HG02798 (cell line): ENCODE measurements at regions not wholly inside any gene's neighbourhood (a gene's known extent, or its start where the extent isn't known, plus 50 kb on each side); places are given as distances from the start of the nearest gene placed in this dataset.
"Not testable (repeated sequence)": the region's sequence is repeated elsewhere in the genome, so short reads cannot be mapped to it uniquely, and the experiment has no call there.

Experiments used
- ATAC-seq: cut with Tn5 transposase; IDR thresholded peaks from one replicate; pipeline ENCODE4 v1.9.1; 2021; ENCODE audit warnings: mild to moderate bottlenecking; ENCODE audit not compliant: unreplicated experiment, poor library complexity

- ATAC-seq, result peak; percentile 53
Measured at GRCh38 chr9:108271646-108272348, 584.0 kb downstream of the ACTL7B start.

- ATAC-seq, result no peak
Measured at GRCh38 chr9:108271236-108271635, 584.5 kb downstream of the ACTL7B start.

GRCh38 chr9:108270561-108270960 lies 585.2 kb downstream of the ACTL7B start:
- no peak for ATAC-seq

GRCh38 chr9:108270051-108270450 lies 585.7 kb downstream of the ACTL7B start:
- no peak for ATAC-seq

- ATAC-seq, result no peak
Measured at GRCh38 chr9:108269371-108269770, 586.4 kb downstream of the ACTL7B start.

- no peak for ATAC-seq
Measured at GRCh38 chr9:108265065-108265464, 590.7 kb downstream of the ACTL7B start.

GRCh38 chr9:108264093-108264492 lies 591.7 kb downstream of the ACTL7B start:
- no peak for ATAC-seq

- no peak for ATAC-seq
Measured at GRCh38 chr9:108262836-108263235, 593.0 kb downstream of the ACTL7B start.

- no peak for ATAC-seq
Measured at GRCh38 chr9:108259917-108260675, 595.7 kb downstream of the ACTL7B start.

GRCh38 chr9:108258640-108259039 lies 597.1 kb downstream of the ACTL7B start:
- no peak for ATAC-seq

- no peak for ATAC-seq
Measured at GRCh38 chr9:108257382-108257781, 598.4 kb downstream of the ACTL7B start.

- ATAC-seq, result no peak
Measured at GRCh38 chr9:108254236-108254635, 601.5 kb downstream of the ACTL7B start.

- ATAC-seq, result not testable (repeated sequence)
Measured at GRCh38 chr9:108247391-108247790, 608.4 kb downstream of the ACTL7B start.

- ATAC-seq, result no peak
Measured at GRCh38 chr9:108245901-108246300, 609.9 kb downstream of the ACTL7B start.

GRCh38 chr9:108245331-108245730 lies 610.5 kb downstream of the ACTL7B start:
- ATAC-seq, result no peak

- no peak for ATAC-seq
Measured at GRCh38 chr9:108244686-108245085, 611.1 kb downstream of the ACTL7B start.

GRCh38 chr9:108241384-108242073 lies 614.3 kb downstream of the ACTL7B start:
- no peak for ATAC-seq

- no peak for ATAC-seq
Measured at GRCh38 chr9:108239696-108240321, 616.0 kb downstream of the ACTL7B start.

GRCh38 chr9:108235609-108236008 lies 620.2 kb downstream of the ACTL7B start:
- no peak for ATAC-seq

- ATAC-seq, result no peak
Measured at GRCh38 chr9:108234811-108235210, 621.0 kb downstream of the ACTL7B start.
